Mucosa of descending colon (tissue), 3 donors: ENCODE measurements at regions not wholly inside any gene's neighbourhood (a gene's known extent, or its start where the extent isn't known, plus 50 kb on each side); places are given as distances from the start of the nearest gene placed in this dataset.

Experiments
- ATAC-seq: fragments of 200-7000 bp; cut with Tn5 transposase; one replicate; pipeline ENCODE4 v1.9.1; 2020; ENCODE audit warnings: mild to moderate bottlenecking, moderate library complexity
- DNase-seq, 3 donors: peaks; one replicate each; pipeline ENCODE4 v3.0.0-alpha.2; 2020
- H3K36me3 ChIP-seq: fragments of 200-600 bp; one replicate; pipeline ENCODE4 v1.8.0; 2021; ENCODE audit warnings: low read depth, mild to moderate bottlenecking
- H3K4me1 ChIP-seq: fragments of 200-600 bp; one replicate; pipeline ENCODE4 v1.8.0; 2021; ENCODE audit warnings: low read depth, mild to moderate bottlenecking
- H3K4me3 ChIP-seq: fragments of 200-600 bp; one replicate; pipeline ENCODE4 v1.8.0; 2021; ENCODE audit warnings: mild to moderate bottlenecking
- H3K9me3 ChIP-seq: fragments of 200-600 bp; one replicate; pipeline ENCODE4 v1.8.0; 2021; ENCODE audit warnings: mild to moderate bottlenecking
- CTCF ChIP-seq: fragments of 200-600 bp; IDR thresholded peaks from one replicate; pipeline ENCODE4 v1.8.0; 2022; ENCODE audit warnings: antibody characterized with exemption, mild to moderate bottlenecking
- intact Hi-C, 2 donors: fragments of 100-400 bp; cut with DNase I in 1 of 2; cut with micrococcal nuclease in 1 of 2; formaldehyde crosslinking; loops; one replicate each; pipeline versions ENCODE4 v1.11.0 to v1.11.1; 2022; cut with DNase I, micrococcal nuclease
- donor health status: DM: no; HTN: no; CAD: no; lungs with moderate emphysema.
- donor health status: DM: no; HTN: no; CAD: no.
- donor health status: DM: no; HTN: yes; CAD: no.

GRCh38 chr7:153413199-153413539 lies 639.0 kb upstream of the DPP6 start:
- peaks cover 35% of the 10 kb centered on the region for H3K9me3 ChIP-seq
- intact Hi-C loops = no loop called here
- no peak overlapping the region for H3K4me3 ChIP-seq
- no peaks in the 10 kb centered on the region for H3K4me1 ChIP-seq
- ATAC-seq (no peak), DNase-seq (no peak)
- no peaks in the 10 kb centered on the region for H3K36me3 ChIP-seq
- no peak for TF ChIP-seq CTCF

- TF ChIP-seq CTCF = no peak
- Histone ChIP-seq H3K4me3 (no peak overlapping the region), H3K4me1 (no peaks in the 10 kb centered on the region), H3K36me3 (no peaks in the 10 kb centered on the region), H3K9me3 (peaks cover 30% of the 10 kb centered on the region)
- no peak for ATAC-seq
- intact Hi-C loops = no loop called here
- no peak for DNase-seq
Measured at GRCh38 chr7:153413540-153414287, 638.5 kb upstream of the DPP6 start.

GRCh38 chr7:153414288-153414629 lies 637.9 kb upstream of the DPP6 start:
- ATAC-seq (no peak), DNase-seq (no peak)
- no peak overlapping the region for H3K4me3 ChIP-seq
- no peak for TF ChIP-seq CTCF
- H3K4me1 ChIP-seq = no peaks in the 10 kb centered on the region
- H3K9me3 ChIP-seq = peaks cover 30% of the 10 kb centered on the region
- intact Hi-C loops = no loop called here
- no peaks in the 10 kb centered on the region for H3K36me3 ChIP-seq

- Histone ChIP-seq H3K36me3 (no peaks in the 10 kb centered on the region), H3K9me3 (peaks cover 27% of the 10 kb centered on the region), H3K4me3 (no peak overlapping the region), H3K4me1 (no peaks in the 10 kb centered on the region)
- DNase-seq (no peak), ATAC-seq (no peak)
- no peak for TF ChIP-seq CTCF
- intact Hi-C loops = no loop called here
Measured at GRCh38 chr7:153415632-153416031, 636.6 kb upstream of the DPP6 start.

GRCh38 chr7:153422291-153423209 lies 629.6 kb upstream of the DPP6 start:
- Histone ChIP-seq H3K4me1 (no peaks in the 10 kb centered on the region), H3K36me3 (no peaks in the 10 kb centered on the region), H3K9me3 (peaks cover 10% of the 10 kb centered on the region), H3K4me3 (no peak overlapping the region)
- DNase-seq = no peak
- no peak for ATAC-seq
- intact Hi-C loops = no loop called here
- no peak for TF ChIP-seq CTCF
